GM12875 (cell line): ENCODE measurements at regions not wholly inside any gene's neighbourhood (a gene's known extent, or its start where the extent isn't known, plus 50 kb on each side); places are given as distances from the start of the nearest gene placed in this dataset.

Experiments used
- H3K4me3 ChIP-seq: one replicate; pipeline ENCODE4 v1.5.1; 2011; ENCODE audit warnings: low read depth, low read length, control low read depth
- TF ChIP-seq, protein P1 (sequence below): IDR thresholded peaks from 2 replicates; pipeline ENCODE4 v1.5.1; 2011; ENCODE audit warnings: low read depth, mild to moderate bottlenecking, control low read depth, inconsistent platforms, low read length, moderate library complexity, borderline replicate concordance; ENCODE audit not compliant: insufficient read depth

DNA sequence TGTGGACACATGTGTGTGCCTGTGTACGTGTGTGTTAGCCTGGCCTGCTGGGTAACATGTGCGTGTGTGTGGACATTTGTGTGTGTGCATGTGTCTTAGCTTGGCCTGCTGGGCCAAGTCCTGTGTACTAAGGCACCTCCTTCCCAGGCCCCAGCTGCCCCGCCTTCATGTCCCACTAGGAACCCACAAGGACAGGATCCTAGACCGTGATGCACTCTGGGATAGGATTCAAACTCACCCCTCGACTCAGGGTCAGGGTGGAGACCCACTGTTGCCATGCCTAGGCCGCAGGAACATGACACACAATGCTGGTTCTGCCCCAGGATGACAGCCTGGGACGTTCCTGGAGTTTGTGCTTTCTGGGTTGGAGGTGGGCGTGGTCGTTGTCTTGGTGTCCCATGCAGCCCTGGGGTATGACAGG, 89.9 kb upstream of the TMPRSS2 start:
- TF ChIP-seq, protein P1, sequence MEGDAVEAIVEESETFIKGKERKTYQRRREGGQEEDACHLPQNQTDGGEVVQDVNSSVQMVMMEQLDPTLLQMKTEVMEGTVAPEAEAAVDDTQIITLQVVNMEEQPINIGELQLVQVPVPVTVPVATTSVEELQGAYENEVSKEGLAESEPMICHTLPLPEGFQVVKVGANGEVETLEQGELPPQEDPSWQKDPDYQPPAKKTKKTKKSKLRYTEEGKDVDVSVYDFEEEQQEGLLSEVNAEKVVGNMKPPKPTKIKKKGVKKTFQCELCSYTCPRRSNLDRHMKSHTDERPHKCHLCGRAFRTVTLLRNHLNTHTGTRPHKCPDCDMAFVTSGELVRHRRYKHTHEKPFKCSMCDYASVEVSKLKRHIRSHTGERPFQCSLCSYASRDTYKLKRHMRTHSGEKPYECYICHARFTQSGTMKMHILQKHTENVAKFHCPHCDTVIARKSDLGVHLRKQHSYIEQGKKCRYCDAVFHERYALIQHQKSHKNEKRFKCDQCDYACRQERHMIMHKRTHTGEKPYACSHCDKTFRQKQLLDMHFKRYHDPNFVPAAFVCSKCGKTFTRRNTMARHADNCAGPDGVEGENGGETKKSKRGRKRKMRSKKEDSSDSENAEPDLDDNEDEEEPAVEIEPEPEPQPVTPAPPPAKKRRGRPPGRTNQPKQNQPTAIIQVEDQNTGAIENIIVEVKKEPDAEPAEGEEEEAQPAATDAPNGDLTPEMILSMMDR, result no peak
- H3K4me3 ChIP-seq, result no peak overlapping the region

DNA sequence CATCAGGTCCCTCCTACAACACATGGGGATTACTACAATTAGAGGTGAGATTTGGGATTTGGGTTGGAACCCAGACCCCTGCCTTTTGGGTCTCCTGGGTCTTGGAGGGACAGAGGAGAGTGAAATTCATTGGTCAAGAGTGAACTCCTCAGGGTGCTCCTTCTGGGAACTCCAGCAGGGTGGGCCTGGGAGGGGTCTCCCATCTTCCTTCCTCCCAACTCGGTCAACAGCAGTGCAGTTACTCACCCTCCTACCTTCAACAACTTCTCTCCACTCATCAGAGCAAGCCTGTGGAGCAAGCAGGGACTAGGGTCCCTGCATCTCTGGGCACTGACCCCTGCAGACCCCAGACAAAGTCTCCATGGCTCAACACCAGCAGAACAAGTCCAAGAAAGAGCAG, 89.3 kb upstream of the TMPRSS2 start:
- TF ChIP-seq, protein P1, result no peak

GRCh38 chr21:41596241-41596925, 88.4 kb upstream of the TMPRSS2 start:
- TF ChIP-seq, protein P1, result no peak
- H3K4me3 ChIP-seq, result no peak overlapping the region

More for the DNA sequence above, 89.3 kb upstream of the TMPRSS2 start:
- no peak overlapping the region for H3K4me3 ChIP-seq

GRCh38 chr21:41594268-41594667, 86.3 kb upstream of the TMPRSS2 start:
- H3K4me3 ChIP-seq, result no peak overlapping the region
- TF ChIP-seq, protein P1, result no peak

- no peak overlapping the region for H3K4me3 ChIP-seq
- TF ChIP-seq, protein P1, result no peak
Measured at GRCh38 chr21:41593760-41594138, 85.8 kb upstream of the TMPRSS2 start.

- TF ChIP-seq, protein P1, result no peak
- no peak overlapping the region for H3K4me3 ChIP-seq
Measured at GRCh38 chr21:41593051-41593759, 85.2 kb upstream of the TMPRSS2 start.

DNA sequence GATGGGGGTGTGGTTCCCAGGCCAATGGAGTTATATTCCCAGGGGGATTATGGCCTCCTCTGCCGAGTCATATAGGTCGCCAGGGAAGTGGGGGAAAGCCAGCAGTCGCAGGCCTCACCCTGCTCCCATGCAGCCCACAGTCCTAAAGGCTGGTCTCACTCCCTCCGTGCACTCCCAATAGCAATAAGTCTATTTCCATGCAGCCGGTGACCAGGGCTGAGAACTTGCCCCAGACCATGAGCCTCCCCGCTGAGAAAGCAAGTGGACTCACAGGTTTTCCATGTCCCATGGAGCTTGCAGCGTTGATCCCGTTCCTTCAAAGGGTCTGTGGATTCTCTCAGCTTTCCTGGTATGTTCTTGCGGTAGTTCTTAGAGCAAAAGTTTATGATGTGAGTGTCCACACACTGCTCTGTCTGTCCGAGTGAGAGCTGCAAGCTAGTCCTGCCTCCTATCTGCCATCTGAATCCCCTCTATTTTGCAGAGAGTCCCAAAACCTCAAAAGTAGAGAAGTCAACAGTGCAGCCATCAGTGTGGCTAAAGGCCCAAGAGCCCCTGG, 81.7 kb upstream of the TMPRSS2 start:
- no peak overlapping the region for H3K4me3 ChIP-seq
- TF ChIP-seq, protein P1, result no peak
